Keratinocyte (primary cell): ENCODE measurements at regions not wholly inside any gene's neighbourhood (a gene's known extent, or its start where the extent isn't known, plus 50 kb on each side); places are given as distances from the start of the nearest gene placed in this dataset.
A peak's percentile ranks its signal among the peaks of the same experiment; 100 is the strongest.

Experiments used
- DNase-seq: peaks from one replicate; pipeline ENCODE4 v3.0.0-alpha.2; 2011; ENCODE audit warnings: low read depth, missing footprints, low spot score
- FAIRE-seq: peaks from 2 replicates; lab custom pipeline; 2011; peaks lifted over from hg19 to GRCh38; lab: Jason Lieb, UNC
- H2AFZ ChIP-seq: 2 replicates; pipeline ENCODE4 v1.6.0; 2012; ENCODE audit warnings: low read length, control low read depth, inconsistent platforms; ENCODE audit not compliant: control insufficient read depth
- H3K27ac ChIP-seq: 2 replicates; pipeline ENCODE4 v1.5.1; 2011; ENCODE audit warnings: low read length; ENCODE audit not compliant: control insufficient read depth, insufficient read depth
- H3K27me3 ChIP-seq: 3 replicates; pipeline ENCODE4 v1.6.0; 2011; ENCODE audit warnings: low read length; ENCODE audit not compliant: control insufficient read depth, insufficient read depth; ENCODE audit errors: extremely low read depth
- H3K36me3 ChIP-seq, 2 experiments: 2 replicates in 1 of 2; 3 replicates in 1 of 2; pipeline ENCODE4 v1.5.1; 2011; ENCODE audit warnings: low read length in 2 of 2, mild to moderate bottlenecking in 1 of 2; ENCODE audit not compliant: control insufficient read depth in 2 of 2, insufficient read depth in 2 of 2; ENCODE audit errors: extremely low read depth in 1 of 2
- H3K4me1 ChIP-seq: 3 replicates; pipeline ENCODE4 v1.5.1; 2011; ENCODE audit warnings: low read length; ENCODE audit not compliant: control insufficient read depth, insufficient read depth; ENCODE audit errors: extremely low read depth
- H3K4me2 ChIP-seq: 3 replicates; pipeline ENCODE4 v1.6.0; 2011; ENCODE audit warnings: low read depth, low read length; ENCODE audit not compliant: control insufficient read depth, insufficient read depth; ENCODE audit errors: extremely low read depth
- H3K4me3 ChIP-seq, 3 experiments: fragments of 200-600 bp in 1 of 3; sonication (generic) in 1 of 3; 2 replicates in 2 of 3; 3 replicates in 1 of 3; pipeline ENCODE4 v1.5.1; 2011 to 2016; ENCODE audit warnings: low read length in 3 of 3, mild to moderate bottlenecking in 3 of 3, control low read depth in 2 of 3, inconsistent platforms in 1 of 3, low read depth in 1 of 3, mixed read lengths in 1 of 3, mixed run types in 1 of 3, moderate library complexity in 1 of 3; ENCODE audit not compliant: control insufficient read depth in 2 of 3, insufficient read depth in 2 of 3; ENCODE audit errors: extremely low read depth in 1 of 3
- H3K79me2 ChIP-seq: 2 replicates; pipeline ENCODE4 v1.6.0; 2012; ENCODE audit warnings: low read length; ENCODE audit not compliant: control insufficient read depth, insufficient read depth
- H3K9ac ChIP-seq: 3 replicates; pipeline ENCODE4 v1.6.0; 2011; ENCODE audit warnings: low read length; ENCODE audit not compliant: control insufficient read depth, insufficient read depth; ENCODE audit errors: extremely low read depth
- H3K9me1 ChIP-seq: 3 replicates; pipeline ENCODE4 v1.6.0; 2011; ENCODE audit warnings: low read length; ENCODE audit not compliant: control insufficient read depth, insufficient read depth; ENCODE audit errors: extremely low read depth
- H3K9me3 ChIP-seq: 2 replicates; pipeline ENCODE4 v1.5.1; 2012; ENCODE audit warnings: low read depth, low read length; ENCODE audit not compliant: control insufficient read depth
- H4K20me1 ChIP-seq: 3 replicates; pipeline ENCODE4 v1.6.0; 2011; ENCODE audit warnings: low read length; ENCODE audit not compliant: control insufficient read depth, insufficient read depth; ENCODE audit errors: extremely low read depth
- CTCF ChIP-seq, 3 experiments: IDR thresholded peaks in 1 of 3; conservative IDR thresholded peaks in 1 of 3; optimal IDR thresholded peaks in 1 of 3; 2 replicates in 2 of 3; 3 replicates in 1 of 3; pipeline versions ENCODE3 to v1.5.1; 2011; ENCODE audit warnings: low read length in 3 of 3, mild to moderate bottlenecking in 3 of 3, moderate library complexity in 2 of 3, control low read depth in 1 of 3, inconsistent platforms in 1 of 3; ENCODE audit not compliant: insufficient read depth in 2 of 3; ENCODE audit errors: extremely low read depth in 1 of 3
- EZH2 ChIP-seq: IDR thresholded peaks from one replicate; pipeline ENCODE4 v1.6.1; 2012; ENCODE audit warnings: inconsistent platforms, mild to moderate bottlenecking, low read length, moderate library complexity
- dilution Hi-C: fragments of 300-500 bp; cut with MboI; formaldehyde crosslinking; loops from one replicate; pipeline ENCODE4 v1.7.0; 2020; ENCODE audit warnings: low sequenced_read_pairs; ENCODE audit not compliant: extremely low pct_ligation_motif_present

GRCh38 chr11:128181088-128181480 lies 406.3 kb downstream of the ETS1 start:
- H4K20me1 ChIP-seq, result no peaks in the 10 kb centered on the region
- FAIRE-seq, result peak; percentile 49
- TF ChIP-seq CTCF (optimal IDR thresholded peaks at IDR 0.05 in 1 of 3, IDR thresholded peaks at IDR 0.05 in 1 of 3, conservative IDR thresholded peaks at IDR 0.05 in 1 of 3; ENCODE audit: extremely low read depth in 1 of 3, insufficient read depth in 2 of 3, low read length in 3 of 3), result no peak
- no peak for TF ChIP-seq EZH2
- H3K4me3 ChIP-seq, result no peak overlapping the region
- DNase-seq, result no peak
- no peak overlapping the region for H3K9ac ChIP-seq
- peaks cover 21% of the 10 kb centered on the region for H3K4me1 ChIP-seq
- no peaks in the 10 kb centered on the region for H3K9me3 ChIP-seq
- H3K4me2 ChIP-seq, result peak overlapping the region; percentile 73
- H2AFZ ChIP-seq, result peak overlapping the region; percentile 43
- dilution Hi-C loops, result loop anchor here (25.0 kb wide), 1 partner anchor 456 kb away; no protein-coding TSS in a partner anchor
- no peaks in the 10 kb centered on the region for H3K36me3 ChIP-seq
- no peaks in the 10 kb centered on the region for H3K9me1 ChIP-seq
- H3K79me2 ChIP-seq, result no peaks in the 10 kb centered on the region
- no peaks in the 10 kb centered on the region for H3K27me3 ChIP-seq
- H3K27ac ChIP-seq, result peak overlapping the region; percentile 74

DNA sequence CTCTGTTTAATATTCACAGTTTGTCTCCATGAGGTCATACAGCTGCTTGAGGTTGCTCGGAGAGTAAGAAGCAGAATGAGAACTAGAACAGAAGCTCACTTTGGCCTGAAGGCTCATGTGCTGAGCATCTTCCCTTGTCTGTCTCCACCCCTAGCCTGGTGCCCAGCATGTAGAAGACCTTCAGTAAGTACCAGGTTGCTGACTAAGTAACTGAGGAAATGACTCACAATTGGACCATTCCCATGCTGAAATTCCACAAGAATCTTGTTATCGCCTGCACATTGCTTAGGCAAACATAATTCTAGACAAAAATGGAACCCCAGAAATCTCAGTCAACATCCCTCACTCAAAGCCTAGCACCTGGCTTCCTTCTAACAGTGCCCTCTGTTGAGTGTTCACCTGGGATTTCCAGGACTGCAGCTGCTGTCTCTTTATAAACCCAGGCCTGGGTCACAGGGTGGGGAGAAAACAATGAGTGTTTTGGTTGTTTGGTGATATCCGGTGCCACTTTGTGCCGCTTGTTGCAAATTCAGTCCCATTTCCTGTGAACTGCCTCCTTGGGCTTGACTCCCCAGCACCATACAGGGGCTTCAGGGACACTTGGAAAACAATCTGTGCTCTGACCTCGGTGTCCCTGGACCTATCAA lies 406.8 kb downstream of the ETS1 start:
- TF ChIP-seq EZH2 (no peak), CTCF (optimal IDR thresholded peaks at IDR 0.05 in 1 of 3, IDR thresholded peaks at IDR 0.05 in 1 of 3, conservative IDR thresholded peaks at IDR 0.05 in 1 of 3; ENCODE audit: extremely low read depth in 1 of 3, insufficient read depth in 2 of 3, low read length in 3 of 3) (no peak)
- Histone ChIP-seq H3K27ac (peak overlapping the region; percentile 74), H3K4me3 (no peak overlapping the region), H3K36me3 (no peaks in the 10 kb centered on the region), H3K9ac (no peak overlapping the region), H3K9me3 (no peaks in the 10 kb centered on the region), H3K79me2 (no peaks in the 10 kb centered on the region), H2AFZ (peak overlapping the region; percentile 43), H3K9me1 (no peaks in the 10 kb centered on the region), H3K4me2 (peak overlapping the region; percentile 73), H4K20me1 (no peaks in the 10 kb centered on the region), H3K4me1 (peaks cover 21% of the 10 kb centered on the region), H3K27me3 (no peaks in the 10 kb centered on the region)
- FAIRE-seq (peak; percentile 99), DNase-seq (peak; percentile 80)
- dilution Hi-C loops, result loop anchor here (25.0 kb wide), 1 partner anchor 457 kb away; no protein-coding TSS in a partner anchor
